H9 (cell line): ENCODE measurements at regions not wholly inside any gene's neighbourhood (a gene's known extent, or its start where the extent isn't known, plus 50 kb on each side); places are given as distances from the start of the nearest gene placed in this dataset.

Source experiments
- DNase-seq: peaks from one replicate; pipeline ENCODE4 v3.0.0-alpha.2; 2017
- H2AFZ ChIP-seq: one replicate; pipeline ENCODE4 v1.6.1; 2013; ENCODE audit warnings: mild to moderate bottlenecking, low read length, control low read depth, moderate library complexity
- H2AK5ac ChIP-seq: 2 replicates; pipeline ENCODE4 v1.6.1; 2013; ENCODE audit warnings: low read length, control low read depth, mixed read lengths; ENCODE audit not compliant: insufficient read length
- H2BK120ac ChIP-seq: one replicate; pipeline ENCODE4 v1.6.1; 2013; ENCODE audit warnings: low read depth, mild to moderate bottlenecking, low read length, control low read depth, inconsistent platforms; ENCODE audit not compliant: poor library complexity, severe bottlenecking
- H2BK12ac ChIP-seq: 2 replicates; pipeline ENCODE4 v1.6.1; 2013; ENCODE audit warnings: low read length, control low read depth, mixed read lengths, low read depth; ENCODE audit not compliant: insufficient read length
- H2BK15ac ChIP-seq: 2 replicates; pipeline ENCODE4 v1.6.1; 2013; ENCODE audit warnings: low read depth, low read length, control low read depth
- H2BK20ac ChIP-seq: one replicate; pipeline ENCODE4 v1.6.1; 2013; ENCODE audit warnings: low read depth, mild to moderate bottlenecking, low read length, control low read depth, inconsistent platforms; ENCODE audit not compliant: poor library complexity, severe bottlenecking
- H2BK5ac ChIP-seq: 2 replicates; pipeline ENCODE4 v1.6.1; 2013; ENCODE audit warnings: low read length, control low read depth, mixed read lengths; ENCODE audit not compliant: insufficient read length
- H3K14ac ChIP-seq: 2 replicates; pipeline ENCODE4 v1.6.1; 2013; ENCODE audit warnings: low read length, control low read depth; ENCODE audit not compliant: insufficient read depth
- H3K18ac ChIP-seq: 2 replicates; pipeline ENCODE4 v1.6.1; 2013; ENCODE audit warnings: low read depth, mild to moderate bottlenecking, mixed read lengths, low read length, control low read depth; ENCODE audit not compliant: insufficient read length
- H3K23ac ChIP-seq: 2 replicates; pipeline ENCODE4 v1.6.1; 2013; ENCODE audit warnings: low read length, control low read depth, mixed read lengths, low read depth; ENCODE audit not compliant: insufficient read length
- H3K23me2 ChIP-seq: 2 replicates; pipeline ENCODE4 v1.6.1; 2013; ENCODE audit warnings: low read depth, mild to moderate bottlenecking, mixed read lengths, low read length, control low read depth; ENCODE audit not compliant: insufficient read length, poor library complexity, severe bottlenecking
- H3K27ac ChIP-seq: 2 replicates; pipeline ENCODE4 v1.5.1; 2013; ENCODE audit warnings: low read length, control low read depth, mixed read lengths, low read depth; ENCODE audit not compliant: insufficient read length
- H3K27me3 ChIP-seq: 2 replicates; pipeline ENCODE4 v1.6.1; 2013; ENCODE audit warnings: low read length, control low read depth, inconsistent platforms; ENCODE audit not compliant: insufficient read depth
- H3K4ac ChIP-seq: 2 replicates; pipeline ENCODE4 v1.6.1; 2013; ENCODE audit warnings: low read depth, mild to moderate bottlenecking, control low read depth, inconsistent platforms, low read length, moderate library complexity
- H3K4me1 ChIP-seq: 2 replicates; pipeline ENCODE4 v1.6.1; 2013; ENCODE audit warnings: low read length, control low read depth, inconsistent platforms; ENCODE audit not compliant: insufficient read depth
- H3K4me2 ChIP-seq: 2 replicates; pipeline ENCODE4 v1.6.1; 2013; ENCODE audit warnings: low read length, control low read depth, mixed read lengths; ENCODE audit not compliant: insufficient read length, insufficient read depth
- H3K56ac ChIP-seq: 2 replicates; pipeline ENCODE4 v1.6.1; 2013; ENCODE audit warnings: low read depth, mild to moderate bottlenecking, mixed read lengths, low read length, control low read depth; ENCODE audit not compliant: insufficient read length
- H3K79me1 ChIP-seq: 2 replicates; pipeline ENCODE4 v1.6.1; 2013; ENCODE audit warnings: low read depth, mild to moderate bottlenecking, moderate library complexity, low read length, control low read depth, inconsistent platforms; ENCODE audit not compliant: insufficient read depth, poor library complexity, severe bottlenecking
- H3K79me2 ChIP-seq: 2 replicates; pipeline ENCODE4 v1.6.1; 2013; ENCODE audit warnings: low read length, control low read depth, inconsistent platforms; ENCODE audit not compliant: insufficient read depth
- H3K9ac ChIP-seq: 2 replicates; pipeline ENCODE4 v1.6.1; 2013; ENCODE audit warnings: low read length, control low read depth, mixed read lengths; ENCODE audit not compliant: insufficient read length; ENCODE audit errors: extremely low read depth
- H3K9me3 ChIP-seq: one replicate; pipeline ENCODE4 v1.6.1; 2013; ENCODE audit warnings: low read depth, low read length, inconsistent platforms; ENCODE audit not compliant: control insufficient read depth
- H3T11ph ChIP-seq: one replicate; pipeline ENCODE4 v1.6.1; 2013; ENCODE audit warnings: mild to moderate bottlenecking, low read length, control low read depth, inconsistent platforms
- H4K20me1 ChIP-seq: one replicate; pipeline ENCODE4 v1.6.1; 2013; ENCODE audit not compliant: control insufficient read depth, insufficient read length, insufficient read depth
- H4K5ac ChIP-seq: 2 replicates; pipeline ENCODE4 v1.6.1; 2013; ENCODE audit warnings: low read depth, mild to moderate bottlenecking, mixed read lengths, low read length, control low read depth; ENCODE audit not compliant: insufficient read length
- H4K8ac ChIP-seq: replicated peaks from 2 replicates; pipeline ENCODE4 v1.6.1; 2013; ENCODE audit warnings: low read length, control low read depth, mixed read lengths, low read depth; ENCODE audit not compliant: insufficient read length
- H4K91ac ChIP-seq: 2 replicates; pipeline ENCODE4 v1.6.1; 2013; ENCODE audit warnings: low read depth, mild to moderate bottlenecking, moderate library complexity, mixed read lengths, low read length, control low read depth; ENCODE audit not compliant: insufficient read length
- H3K27ac Mint-ChIP-seq, 3 experiments: 2 replicates in 2 of 3; 3 replicates in 1 of 3; pipeline ENCODE4 v1.8.0; 2020 to 2021; ENCODE audit warnings: mixed read lengths in 3 of 3, mild to moderate bottlenecking in 1 of 3, moderate library complexity in 1 of 3
- H3K27me3 Mint-ChIP-seq: 2 replicates; pipeline ENCODE4 v1.8.0; 2021; ENCODE audit warnings: low read depth, mild to moderate bottlenecking, moderate library complexity, mixed read lengths
- H3K36me3 Mint-ChIP-seq, 3 experiments: 2 replicates in 2 of 3; 3 replicates in 1 of 3; pipeline ENCODE4 v1.8.0; 2020 to 2021; ENCODE audit warnings: low read depth in 3 of 3, mixed read lengths in 3 of 3; ENCODE audit not compliant: insufficient read depth in 1 of 3
- H3K4me1 Mint-ChIP-seq, 2 experiments: 2 replicates each; pipeline ENCODE4 v1.8.0; 2020; ENCODE audit warnings: mixed read lengths in 2 of 2
- H3K4me3 Mint-ChIP-seq, 2 experiments: 2 replicates in 1 of 2; 3 replicates in 1 of 2; pipeline ENCODE4 v1.8.0; 2020 to 2021; ENCODE audit warnings: mild to moderate bottlenecking in 2 of 2, mixed read lengths in 2 of 2, moderate library complexity in 1 of 2
- H3K9me3 Mint-ChIP-seq, 2 experiments: 2 replicates in 1 of 2; 3 replicates in 1 of 2; pipeline ENCODE4 v1.8.0; 2020; ENCODE audit warnings: mild to moderate bottlenecking in 2 of 2, mixed read lengths in 2 of 2, moderate library complexity in 1 of 2
- CTCF ChIP-seq: fragments of 200-600 bp; sonication (generic); conservative IDR thresholded peaks from 3 replicates; pipeline ENCODE4 v1.8.0; 2021; ENCODE audit warnings: antibody characterized with exemption, mild to moderate bottlenecking
- WGBS: extraction: QIAGEN DNeasy Blood & Tissue Kit; methylation state at CpG from one replicate; pipeline ENCODE4 v1.1.7; 2013; ENCODE audit warnings: missing lambda C conversion rate, low lambda C conversion rate, mixed read lengths; ENCODE audit not compliant: insufficient read length; ENCODE audit errors: extremely low coverage; 5-methylcytosine and 5-hydroxymethylcytosine counted together

GRCh38 chr22:48756146-48757111 is 1071.2 kb downstream of the BRD1 start:
- no peaks in the 10 kb centered on the region for H3K4me1 ChIP-seq
- H3K9me3 ChIP-seq: no peaks in the 10 kb centered on the region
- no peak overlapping the region for H4K91ac ChIP-seq
- H2AK5ac ChIP-seq: no peak overlapping the region
- H2AFZ ChIP-seq: no peak overlapping the region
- Mint-ChIP-seq H3K36me3 (no peaks in the 10 kb centered on the region; a peak in 2 of 7 replicates), H3K27ac (peak overlapping the region in 1 of 3 experiments; percentile 44; a peak in 1 of 7 replicates), H3K27me3 (peaks cover 5% of the 10 kb centered on the region), H3K4me1 (peaks cover 0 to 4% of the 10 kb centered on the region in 2 experiments; a peak in 1 of 4 replicates), H3K4me3 (no peak overlapping the region; a peak in 1 of 5 replicates), H3K9me3 (peaks cover 2 to 3% of the 10 kb centered on the region in 2 experiments; a peak in 3 of 5 replicates)
- H4K20me1 ChIP-seq: no peaks in the 10 kb centered on the region
- no peak overlapping the region for H3T11ph ChIP-seq
- H3K18ac ChIP-seq: no peak overlapping the region
- H3K4me2 ChIP-seq: no peak overlapping the region
- H3K9ac ChIP-seq: no peak overlapping the region
- no peaks in the 10 kb centered on the region for H3K27me3 ChIP-seq
- no peak overlapping the region for H3K4ac ChIP-seq
- H2BK12ac ChIP-seq: no peak overlapping the region
- H4K5ac ChIP-seq: no peak overlapping the region
- no peaks in the 10 kb centered on the region for H3K79me1 ChIP-seq
- no peak overlapping the region for H2BK15ac ChIP-seq
- no peak overlapping the region for H3K27ac ChIP-seq
- no peak overlapping the region for H2BK120ac ChIP-seq
- no CpG with 5 or more reads among the region's 32 CpGs for WGBS
- no peak overlapping the region for H4K8ac ChIP-seq
- TF ChIP-seq CTCF: no peak
- H2BK20ac ChIP-seq: no peak overlapping the region
- no peak for DNase-seq
- H3K79me2 ChIP-seq: no peaks in the 10 kb centered on the region
- H2BK5ac ChIP-seq: no peak overlapping the region
- no peak overlapping the region; the same call in 1 of the 2 replicates for H3K14ac ChIP-seq
- H3K23me2 ChIP-seq: no peaks in the 10 kb centered on the region
- no peak overlapping the region for H3K56ac ChIP-seq
- H3K23ac ChIP-seq: no peak overlapping the region
